GM12864 (cell line): ENCODE measurements at regions not wholly inside any gene's neighbourhood (a gene's known extent, or its start where the extent isn't known, plus 50 kb on each side); places are given as distances from the start of the nearest gene placed in this dataset.

Experiments
- DNase-seq: peaks from one replicate; pipeline ENCODE4 v3.0.0-alpha.2; 2011; ENCODE audit warnings: low read depth
- H3K4me3 ChIP-seq: 2 replicates; pipeline ENCODE4 v1.5.1; 2011; ENCODE audit warnings: mild to moderate bottlenecking, low read depth, low read length, control low read depth
- TF ChIP-seq, protein P1 (sequence below): IDR thresholded peaks from 2 replicates; pipeline ENCODE4 v1.5.1; 2011; ENCODE audit warnings: low read depth, mild to moderate bottlenecking, moderate library complexity, low read length, control low read depth, inconsistent platforms; ENCODE audit errors: missing control alignments

DNA sequence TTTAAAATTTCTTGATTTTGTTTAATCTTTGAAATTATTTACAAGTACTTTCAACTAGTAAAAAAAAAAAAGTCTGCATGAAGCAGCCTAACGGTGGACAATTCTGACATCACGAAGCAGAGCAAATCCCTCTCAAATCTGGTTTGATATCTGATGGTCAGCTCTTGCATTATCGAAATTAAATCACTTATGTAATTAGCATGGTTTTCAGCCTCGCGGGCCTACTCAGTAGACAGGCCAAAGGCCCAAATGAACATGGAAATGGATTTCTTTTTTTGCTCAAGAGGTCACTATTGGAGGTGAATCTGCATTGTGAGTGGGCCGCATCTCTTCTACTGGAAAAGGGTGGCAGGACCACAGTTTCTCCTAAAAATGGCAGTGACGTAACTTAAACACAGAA is 209.8 kb downstream of the NR2F2 start:
- no peak overlapping the region for H3K4me3 ChIP-seq
- no peak for DNase-seq
- TF ChIP-seq, protein P1, sequence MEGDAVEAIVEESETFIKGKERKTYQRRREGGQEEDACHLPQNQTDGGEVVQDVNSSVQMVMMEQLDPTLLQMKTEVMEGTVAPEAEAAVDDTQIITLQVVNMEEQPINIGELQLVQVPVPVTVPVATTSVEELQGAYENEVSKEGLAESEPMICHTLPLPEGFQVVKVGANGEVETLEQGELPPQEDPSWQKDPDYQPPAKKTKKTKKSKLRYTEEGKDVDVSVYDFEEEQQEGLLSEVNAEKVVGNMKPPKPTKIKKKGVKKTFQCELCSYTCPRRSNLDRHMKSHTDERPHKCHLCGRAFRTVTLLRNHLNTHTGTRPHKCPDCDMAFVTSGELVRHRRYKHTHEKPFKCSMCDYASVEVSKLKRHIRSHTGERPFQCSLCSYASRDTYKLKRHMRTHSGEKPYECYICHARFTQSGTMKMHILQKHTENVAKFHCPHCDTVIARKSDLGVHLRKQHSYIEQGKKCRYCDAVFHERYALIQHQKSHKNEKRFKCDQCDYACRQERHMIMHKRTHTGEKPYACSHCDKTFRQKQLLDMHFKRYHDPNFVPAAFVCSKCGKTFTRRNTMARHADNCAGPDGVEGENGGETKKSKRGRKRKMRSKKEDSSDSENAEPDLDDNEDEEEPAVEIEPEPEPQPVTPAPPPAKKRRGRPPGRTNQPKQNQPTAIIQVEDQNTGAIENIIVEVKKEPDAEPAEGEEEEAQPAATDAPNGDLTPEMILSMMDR: no peak

DNA sequence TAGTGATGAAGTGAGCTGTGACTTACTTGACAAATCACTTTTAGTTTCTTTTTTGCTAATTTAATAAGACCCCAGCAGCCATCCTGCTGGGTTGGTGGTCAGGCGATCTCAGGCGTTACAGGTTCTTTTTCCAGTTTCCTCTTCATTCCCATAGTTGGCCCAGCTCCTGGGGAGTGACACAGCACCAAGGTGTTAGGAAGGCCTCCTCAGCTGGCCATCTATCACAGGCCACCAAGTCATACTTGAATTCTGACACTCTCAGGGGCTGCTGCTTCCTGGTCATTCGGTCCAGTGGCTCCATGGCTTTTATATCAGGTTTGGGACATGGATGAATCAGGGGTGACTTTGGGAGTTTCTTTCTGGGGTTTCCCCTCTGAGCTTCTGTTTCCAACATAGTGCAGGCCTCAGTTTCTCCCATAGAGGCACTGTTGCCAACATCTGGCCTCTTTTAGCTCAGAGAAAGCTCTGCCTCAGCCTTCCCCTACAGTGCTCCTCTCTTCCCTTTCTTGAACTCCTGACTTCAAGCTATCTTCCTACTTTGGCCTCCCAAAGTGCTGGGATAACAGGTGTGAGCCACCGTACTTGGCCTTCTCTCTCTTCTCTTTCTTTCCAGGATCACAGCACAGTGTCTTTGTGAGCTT is 211.8 kb downstream of the NR2F2 start:
- DNase-seq: no peak
- H3K4me3 ChIP-seq: no peak overlapping the region
- TF ChIP-seq, protein P1: no peak

DNA sequence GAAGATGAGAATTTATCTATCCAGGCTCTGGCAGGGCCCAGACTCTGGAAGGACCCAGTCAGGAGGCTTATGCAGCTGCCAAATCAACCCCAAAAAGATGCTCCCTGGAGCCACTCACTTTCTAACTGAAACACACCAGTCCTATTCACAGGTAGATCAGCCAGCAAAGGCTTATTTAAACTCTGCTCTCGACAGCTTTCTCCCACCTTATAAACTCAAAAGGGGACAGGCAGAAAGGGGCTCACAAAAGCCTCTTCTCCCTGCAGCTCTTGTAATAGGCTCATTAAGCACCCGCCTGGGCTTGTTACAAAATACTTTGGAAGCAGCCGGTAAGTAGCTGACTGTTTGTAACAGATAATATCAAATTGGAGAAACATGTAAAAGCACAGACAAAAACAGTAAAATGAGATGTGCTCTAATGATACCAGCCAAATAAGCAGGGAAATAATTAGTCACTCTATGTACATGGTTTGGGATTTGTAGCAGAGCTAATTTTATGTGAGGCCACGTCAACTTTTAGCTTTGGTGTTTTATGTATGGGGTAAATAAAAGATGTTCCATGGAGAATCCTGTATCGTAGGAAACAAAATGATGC is 213.8 kb downstream of the NR2F2 start:
- DNase-seq: no peak
- TF ChIP-seq, protein P1: no peak
- H3K4me3 ChIP-seq: no peak overlapping the region

DNA sequence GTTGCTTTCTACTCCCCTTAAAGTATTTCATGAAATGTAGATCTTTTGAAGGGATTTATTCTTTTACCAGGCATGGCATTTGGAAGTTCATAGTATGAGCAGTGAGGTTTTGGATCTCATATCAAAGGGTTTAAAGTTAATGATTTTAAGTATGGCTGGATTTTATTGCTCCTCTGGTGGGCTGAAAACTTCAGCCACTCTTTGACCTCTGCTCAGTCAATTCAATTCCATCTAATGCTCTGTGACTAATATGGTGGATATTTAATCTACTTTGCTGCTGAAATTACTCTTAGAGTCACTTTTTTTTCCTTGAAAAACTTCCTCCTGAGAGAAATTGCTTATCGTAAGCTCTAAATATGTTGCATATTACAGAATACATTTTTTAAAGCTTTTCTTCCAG is 218.6 kb downstream of the NR2F2 start:
- H3K4me3 ChIP-seq: no peak overlapping the region
- DNase-seq: no peak
- TF ChIP-seq, protein P1: no peak

DNA sequence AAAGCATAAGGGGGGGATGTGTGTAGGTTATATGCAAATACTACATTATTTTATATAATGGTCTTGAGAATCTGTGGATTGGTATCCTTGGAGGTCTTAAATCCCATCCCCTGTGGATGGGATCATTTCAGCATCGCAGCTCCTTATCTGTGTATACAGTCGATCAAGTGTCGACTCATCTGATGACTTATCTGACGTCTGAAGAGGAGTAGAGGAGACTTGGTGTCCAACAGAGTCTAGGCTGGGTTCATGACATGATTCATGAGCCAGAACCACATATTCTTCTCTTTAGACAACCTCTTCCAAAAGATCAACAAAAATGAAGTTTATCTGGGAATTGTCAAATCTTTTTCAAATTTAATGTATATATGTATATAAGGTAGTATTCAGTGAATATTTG is 220.7 kb downstream of the NR2F2 start:
- TF ChIP-seq, protein P1: no peak
- DNase-seq: no peak
- H3K4me3 ChIP-seq: no peak overlapping the region

DNA sequence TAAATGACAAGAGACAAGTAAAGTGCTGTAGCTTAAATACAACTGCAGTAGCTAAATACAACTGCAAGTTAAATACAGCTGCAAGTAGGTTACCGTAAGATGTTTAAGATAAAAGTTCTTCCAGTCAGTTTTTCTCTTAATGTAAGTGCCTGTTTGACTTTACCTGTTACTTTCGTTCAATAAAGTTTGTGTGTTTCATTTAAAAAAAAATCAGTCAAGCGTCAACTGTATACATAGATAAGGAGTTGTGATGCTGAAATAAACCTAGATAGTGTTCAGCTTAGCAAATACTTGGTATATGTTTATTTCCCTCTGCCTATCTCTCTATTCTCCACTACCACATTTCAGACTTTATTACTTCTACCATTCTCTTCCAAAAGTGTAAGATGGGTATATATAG is 221.2 kb downstream of the NR2F2 start:
- TF ChIP-seq, protein P1: no peak
- no peak overlapping the region for H3K4me3 ChIP-seq
- no peak for DNase-seq

DNA sequence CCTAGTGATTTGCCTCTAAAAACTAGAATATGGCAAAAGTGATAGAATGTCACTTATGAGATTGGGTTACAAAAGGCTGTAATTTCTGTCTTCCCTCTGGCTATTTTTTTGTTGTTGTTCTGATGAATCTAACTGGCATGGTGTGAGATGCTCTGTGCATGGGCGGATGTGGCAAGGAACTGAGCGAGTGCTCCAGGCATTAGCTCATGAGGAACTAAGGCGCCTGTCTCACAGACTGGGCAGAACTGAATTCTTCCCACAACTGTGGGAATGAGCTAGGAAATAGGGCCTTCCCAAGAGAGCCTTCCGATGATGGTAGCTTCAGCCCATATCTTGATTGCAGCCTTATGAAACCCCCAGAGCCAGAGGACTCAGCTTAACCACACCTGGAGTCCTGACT is 222.5 kb downstream of the NR2F2 start:
- DNase-seq: no peak
- TF ChIP-seq, protein P1: no peak
- no peak overlapping the region for H3K4me3 ChIP-seq
